HCT116 (cell line): ENCODE measurements at regions not wholly inside any gene's neighbourhood (a gene's known extent, or its start where the extent isn't known, plus 50 kb on each side); places are given as distances from the start of the nearest gene placed in this dataset.

Source experiments
- ATAC-seq: fragments of 200-7000 bp; cut with Tn5 transposase; 2 replicates; pipeline ENCODE4 v1.9.1; 2020; ENCODE audit warnings: mild to moderate bottlenecking, moderate library complexity
- BruUV-seq: library from RNA; stranded (reverse); fragments of 400-500 nt; replicated peaks from 2 replicates; lab custom pipeline; 2021; lab: Mats Ljungman, UMichigan
- CTCF ChIA-PET: fragments of 300-600 bp; sonication (Branson Sonifier 250); formaldehyde crosslinking; loops from one replicate; lab custom pipeline; 2021; ENCODE audit warnings: antibody characterized with exemption; lab: Charles Lee
- POLR2A ChIA-PET: fragments of 300-600, 350-600 bp; sonication (Branson Sonifier 250); formaldehyde crosslinking; loops from one replicate; lab custom pipeline; 2021; ENCODE audit warnings: antibody characterized with exemption; lab: Charles Lee
- RAD21 ChIA-PET, 2 experiments: fragments of 300-600 bp; sonication (Branson Sonifier 250); formaldehyde crosslinking; loops; one replicate each; lab custom pipeline; 2023; ENCODE audit warnings: low total read pairs in 2 of 2; ENCODE audit not compliant: uncharacterized antibody in 2 of 2, unreplicated experiment in 2 of 2, low non-redundant PET in 1 of 2; lab: Charles Lee
- DNase-seq: peaks from one replicate; pipeline ENCODE4 v3.0.0-alpha.2; 2010; ENCODE audit warnings: low read depth, low spot score
- H2AFZ ChIP-seq: fragments of 200-600 bp; shearing (Covaris generic), sonication (generic); 2 replicates; pipeline ENCODE4 v1.6.1; 2017; ENCODE audit warnings: low read depth, mixed run types, mixed read lengths, antibody characterized with exemption, low read length; ENCODE audit not compliant: poor library complexity, severe bottlenecking
- H3K27ac ChIP-seq: 2 replicates; pipeline ENCODE4 v1.5.1; 2012; ENCODE audit warnings: low read depth, low read length
- H3K27me3 ChIP-seq: fragments of 200-600 bp; sonication (generic); 2 replicates; pipeline ENCODE4 v1.6.1; 2016; ENCODE audit warnings: mixed run types, low read length, mixed read lengths; ENCODE audit not compliant: insufficient read depth
- H3K36me3 ChIP-seq, 2 experiments: fragments of 200-500 bp in 1 of 2; fragments of 200-600 bp in 1 of 2; sonication (Bioruptor generic) in 1 of 2; sonication (generic) in 1 of 2; 2 replicates each; pipeline versions ENCODE4 v1.5.1 to v1.6.1; 2014 to 2016; ENCODE audit warnings: low read length in 2 of 2, inconsistent platforms in 1 of 2, mixed read lengths in 1 of 2, mixed run types in 1 of 2; ENCODE audit not compliant: insufficient read depth in 2 of 2, control insufficient read depth in 1 of 2
- H3K4me1 ChIP-seq, 2 experiments: fragments of 200-600 bp in 1 of 2; sonication (generic) in 1 of 2; 2 replicates each; pipeline versions ENCODE4 v1.5.1 to v1.6.1; 2012 to 2017; ENCODE audit warnings: low read length in 2 of 2, inconsistent platforms in 1 of 2, mild to moderate bottlenecking in 1 of 2, mixed read lengths in 1 of 2, mixed run types in 1 of 2, moderate library complexity in 1 of 2; ENCODE audit not compliant: insufficient read depth in 2 of 2, control insufficient read depth in 1 of 2
- H3K4me2 ChIP-seq: fragments of 200-600 bp; sonication (generic); 2 replicates; pipeline ENCODE4 v1.6.1; 2017; ENCODE audit warnings: mixed run types, low read length, mixed read lengths
- H3K4me3 ChIP-seq, 2 experiments: fragments of 200-600 bp in 1 of 2; sonication (generic) in 1 of 2; replicated peaks in 1 of 2; 2 replicates each; pipeline ENCODE4 v1.5.1; 2011 to 2016; ENCODE audit warnings: low read length in 2 of 2, control low read depth in 1 of 2, low read depth in 1 of 2, mild to moderate bottlenecking in 1 of 2, mixed read lengths in 1 of 2, mixed run types in 1 of 2
- H3K79me2 ChIP-seq: fragments of 200-600 bp; sonication (generic); 2 replicates; pipeline ENCODE4 v1.6.1; 2017; ENCODE audit warnings: mild to moderate bottlenecking, mixed run types, low read length, moderate library complexity, mixed read lengths; ENCODE audit not compliant: insufficient read depth
- H3K9ac ChIP-seq: fragments of 200-600 bp; sonication (generic); 2 replicates; pipeline ENCODE4 v1.6.1; 2016; ENCODE audit warnings: low read length, mixed read lengths
- H3K9me2 ChIP-seq: fragments of 200-600 bp; sonication (generic), shearing (Covaris generic); 2 replicates; pipeline ENCODE4 v1.6.1; 2017; ENCODE audit warnings: mixed run types, mild to moderate bottlenecking, moderate library complexity; ENCODE audit not compliant: insufficient read depth
- H3K9me3 ChIP-seq, 2 experiments: fragments of 200-500 bp in 1 of 2; fragments of 200-600 bp in 1 of 2; sonication (Bioruptor generic) in 1 of 2; sonication (generic) in 1 of 2; 2 replicates each; pipeline ENCODE4 v1.6.1; 2014 to 2017; ENCODE audit warnings: low read length in 2 of 2, mixed read lengths in 2 of 2, inconsistent platforms in 1 of 2, low read depth in 1 of 2, mild to moderate bottlenecking in 1 of 2, mixed run types in 1 of 2, moderate library complexity in 1 of 2; ENCODE audit not compliant: control insufficient read depth in 1 of 2, insufficient read depth in 1 of 2
- H4K20me1 ChIP-seq: fragments of 200-600 bp; sonication (generic), shearing (Covaris generic); 2 replicates; pipeline ENCODE4 v1.6.1; 2017; ENCODE audit warnings: mixed run types, mild to moderate bottlenecking, moderate library complexity; ENCODE audit not compliant: insufficient read depth
- CBX3 ChIP-seq: IDR thresholded peaks from 2 replicates; pipeline ENCODE4 v1.6.1; 2012; ENCODE audit warnings: low read depth
- CEBPB ChIP-seq: IDR thresholded peaks from 2 replicates; pipeline ENCODE4 v1.6.1; 2012; ENCODE audit warnings: low read depth
- EGR1 ChIP-seq: IDR thresholded peaks from 2 replicates; pipeline ENCODE4 v1.6.1; 2012; ENCODE audit warnings: low read depth
- ELF1 ChIP-seq: IDR thresholded peaks from 2 replicates; pipeline ENCODE4 v1.6.1; 2012; ENCODE audit warnings: low read depth, borderline replicate concordance
- EZH2 ChIP-seq: fragments of 200-600 bp; sonication (generic); IDR thresholded peaks from 2 replicates; pipeline ENCODE4 v1.6.1; 2017; ENCODE audit warnings: antibody characterized with exemption, mixed run types
- FOSL1 ChIP-seq: IDR thresholded peaks from 2 replicates; pipeline ENCODE4 v1.6.1; 2012; ENCODE audit warnings: low read depth
- POLR2A ChIP-seq: IDR thresholded peaks from 2 replicates; pipeline ENCODE4 v1.7.0; 2011; ENCODE audit warnings: borderline replicate concordance; ENCODE audit not compliant: insufficient read depth, insufficient read length; ENCODE audit errors: extremely low read depth
- SIN3A ChIP-seq: IDR thresholded peaks from 2 replicates; pipeline ENCODE4 v1.6.1; 2012; ENCODE audit warnings: low read depth
- SP1 ChIP-seq: IDR thresholded peaks from 2 replicates; pipeline ENCODE4 v1.6.1; 2012; ENCODE audit warnings: low read depth
- ZFX ChIP-seq: fragments of 450-650 bp; IDR thresholded peaks from 2 replicates; pipeline ENCODE4 v1.6.1; 2017
- ZNF274 ChIP-seq: fragments of 200-500 bp; sonication (Bioruptor generic); IDR thresholded peaks from 2 replicates; pipeline ENCODE4 v1.6.1; 2014; ENCODE audit warnings: mild to moderate bottlenecking, low read depth, low read length, inconsistent platforms
- intact Hi-C: fragments of 100-400 bp; cut with micrococcal nuclease; formaldehyde crosslinking; loops from 2 replicates; pipeline ENCODE4 v1.10.0; 2022
- TF ChIP-seq, protein P1 (sequence below): IDR thresholded peaks from 2 replicates; pipeline ENCODE4 v1.6.1; 2012; ENCODE audit warnings: low read depth
- TF ChIP-seq, protein P2 (sequence below), 3 experiments: fragments of 200-600 bp in 1 of 3; sonication (generic) in 1 of 3; IDR thresholded peaks in 2 of 3; conservative IDR thresholded peaks in 1 of 3; 2 replicates each; pipeline ENCODE4 v1.5.1; 2012 to 2017; ENCODE audit warnings: low read depth in 2 of 3, low read length in 2 of 3, antibody characterized with exemption in 1 of 3, borderline replicate concordance in 1 of 3, control low read depth in 1 of 3, mild to moderate bottlenecking in 1 of 3, mixed read lengths in 1 of 3, mixed run types in 1 of 3, moderate library complexity in 1 of 3; ENCODE audit not compliant: insufficient read depth in 1 of 3
- TF ChIP-seq, protein P3 (sequence below): IDR thresholded peaks from 2 replicates; pipeline ENCODE4 v1.6.1; 2011; ENCODE audit warnings: mild to moderate bottlenecking, low read length, moderate library complexity; ENCODE audit not compliant: insufficient replicate concordance; ENCODE audit errors: extremely low read depth

DNA sequence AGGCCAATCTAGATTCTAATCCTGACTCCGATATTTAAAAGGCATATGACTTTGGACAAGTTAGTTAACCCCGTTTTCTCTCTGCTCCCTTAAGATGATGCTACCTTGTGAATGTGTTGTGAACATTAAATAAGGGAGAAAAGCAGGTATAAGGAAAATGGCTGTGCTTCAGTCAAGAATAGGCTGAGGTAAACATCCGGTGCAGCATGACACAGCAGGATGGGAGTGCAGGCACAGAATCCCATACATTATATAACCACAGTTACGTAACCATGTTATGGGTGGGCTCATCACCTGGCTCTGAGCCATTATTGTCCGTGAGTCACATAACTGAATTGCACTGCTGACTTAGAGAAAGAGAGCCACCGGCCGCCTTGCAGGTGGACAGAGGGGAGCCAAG, 382.2 kb upstream of the ANO5 start:
- RAD21 ChIA-PET = no interaction called here
- peaks cover 4 to 30% of the 10 kb centered on the region in 2 experiments; a peak in 2 of 4 replicates for H3K9me3 ChIP-seq

DNA sequence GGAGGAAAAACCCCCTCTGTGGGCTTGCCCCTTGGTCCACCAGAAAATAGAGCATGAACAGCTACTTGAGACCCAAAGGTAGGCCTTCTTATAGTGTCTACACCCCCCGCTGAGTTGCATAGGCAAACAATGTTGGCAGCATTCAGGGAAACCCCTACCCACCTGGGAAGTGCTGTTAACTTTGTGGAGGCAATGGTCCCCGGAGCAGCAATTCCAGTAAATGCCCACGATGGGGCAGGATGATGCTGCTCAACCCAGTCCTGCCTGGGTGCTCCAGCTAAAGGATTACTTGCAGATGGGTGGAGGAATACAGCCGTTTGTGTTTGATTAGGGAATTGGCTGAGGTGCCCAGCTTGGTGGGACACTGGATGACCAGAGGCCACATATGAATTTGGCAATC, 381.3 kb upstream of the ANO5 start:
- peaks cover 4 to 30% of the 10 kb centered on the region in 2 experiments; a peak in 2 of 4 replicates for H3K9me3 ChIP-seq
- ChIA-PET RAD21 (no interaction called here), CTCF (no interaction called here), POLR2A (no interaction called here)
- no peaks in the 10 kb centered on the region for H3K36me3 ChIP-seq
- no peaks in the 10 kb centered on the region for H3K9me2 ChIP-seq
- no peaks in the 10 kb centered on the region for H3K27me3 ChIP-seq
- no peak for DNase-seq
- H3K4me3 ChIP-seq = no peak overlapping the region
- no peak for ATAC-seq
- H2AFZ ChIP-seq = no peak overlapping the region
- H3K4me1 ChIP-seq = no peaks in the 10 kb centered on the region
- no peak overlapping the region for H3K27ac ChIP-seq
- intact Hi-C loops = no loop called here
- H3K9ac ChIP-seq = no peak overlapping the region
- H3K79me2 ChIP-seq = no peaks in the 10 kb centered on the region
- H3K4me2 ChIP-seq = no peak overlapping the region
- BruUV-seq = no TSS peak
- H4K20me1 ChIP-seq = no peaks in the 10 kb centered on the region
- TF ChIP-seq EZH2 (no peak), EGR1 (no peak), SIN3A (no peak), ZFX (no peak), FOSL1 (no peak), CBX3 (no peak), CEBPB (no peak), ELF1 (no peak), ZNF274 (no peak), SP1 (no peak)
- TF ChIP-seq, protein P1, sequence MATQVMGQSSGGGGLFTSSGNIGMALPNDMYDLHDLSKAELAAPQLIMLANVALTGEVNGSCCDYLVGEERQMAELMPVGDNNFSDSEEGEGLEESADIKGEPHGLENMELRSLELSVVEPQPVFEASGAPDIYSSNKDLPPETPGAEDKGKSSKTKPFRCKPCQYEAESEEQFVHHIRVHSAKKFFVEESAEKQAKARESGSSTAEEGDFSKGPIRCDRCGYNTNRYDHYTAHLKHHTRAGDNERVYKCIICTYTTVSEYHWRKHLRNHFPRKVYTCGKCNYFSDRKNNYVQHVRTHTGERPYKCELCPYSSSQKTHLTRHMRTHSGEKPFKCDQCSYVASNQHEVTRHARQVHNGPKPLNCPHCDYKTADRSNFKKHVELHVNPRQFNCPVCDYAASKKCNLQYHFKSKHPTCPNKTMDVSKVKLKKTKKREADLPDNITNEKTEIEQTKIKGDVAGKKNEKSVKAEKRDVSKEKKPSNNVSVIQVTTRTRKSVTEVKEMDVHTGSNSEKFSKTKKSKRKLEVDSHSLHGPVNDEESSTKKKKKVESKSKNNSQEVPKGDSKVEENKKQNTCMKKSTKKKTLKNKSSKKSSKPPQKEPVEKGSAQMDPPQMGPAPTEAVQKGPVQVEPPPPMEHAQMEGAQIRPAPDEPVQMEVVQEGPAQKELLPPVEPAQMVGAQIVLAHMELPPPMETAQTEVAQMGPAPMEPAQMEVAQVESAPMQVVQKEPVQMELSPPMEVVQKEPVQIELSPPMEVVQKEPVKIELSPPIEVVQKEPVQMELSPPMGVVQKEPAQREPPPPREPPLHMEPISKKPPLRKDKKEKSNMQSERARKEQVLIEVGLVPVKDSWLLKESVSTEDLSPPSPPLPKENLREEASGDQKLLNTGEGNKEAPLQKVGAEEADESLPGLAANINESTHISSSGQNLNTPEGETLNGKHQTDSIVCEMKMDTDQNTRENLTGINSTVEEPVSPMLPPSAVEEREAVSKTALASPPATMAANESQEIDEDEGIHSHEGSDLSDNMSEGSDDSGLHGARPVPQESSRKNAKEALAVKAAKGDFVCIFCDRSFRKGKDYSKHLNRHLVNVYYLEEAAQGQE = no peak
- TF ChIP-seq, protein P2, sequence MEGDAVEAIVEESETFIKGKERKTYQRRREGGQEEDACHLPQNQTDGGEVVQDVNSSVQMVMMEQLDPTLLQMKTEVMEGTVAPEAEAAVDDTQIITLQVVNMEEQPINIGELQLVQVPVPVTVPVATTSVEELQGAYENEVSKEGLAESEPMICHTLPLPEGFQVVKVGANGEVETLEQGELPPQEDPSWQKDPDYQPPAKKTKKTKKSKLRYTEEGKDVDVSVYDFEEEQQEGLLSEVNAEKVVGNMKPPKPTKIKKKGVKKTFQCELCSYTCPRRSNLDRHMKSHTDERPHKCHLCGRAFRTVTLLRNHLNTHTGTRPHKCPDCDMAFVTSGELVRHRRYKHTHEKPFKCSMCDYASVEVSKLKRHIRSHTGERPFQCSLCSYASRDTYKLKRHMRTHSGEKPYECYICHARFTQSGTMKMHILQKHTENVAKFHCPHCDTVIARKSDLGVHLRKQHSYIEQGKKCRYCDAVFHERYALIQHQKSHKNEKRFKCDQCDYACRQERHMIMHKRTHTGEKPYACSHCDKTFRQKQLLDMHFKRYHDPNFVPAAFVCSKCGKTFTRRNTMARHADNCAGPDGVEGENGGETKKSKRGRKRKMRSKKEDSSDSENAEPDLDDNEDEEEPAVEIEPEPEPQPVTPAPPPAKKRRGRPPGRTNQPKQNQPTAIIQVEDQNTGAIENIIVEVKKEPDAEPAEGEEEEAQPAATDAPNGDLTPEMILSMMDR (IDR thresholded peaks at IDR 0.05 in 2 of 3, conservative IDR thresholded peaks at IDR 0.05 in 1 of 3; ENCODE audit: borderline replicate concordance in 1 of 3, insufficient read depth in 1 of 3, low read depth in 2 of 3, low read length in 2 of 3) = no peak
- TF ChIP-seq, protein P3, sequence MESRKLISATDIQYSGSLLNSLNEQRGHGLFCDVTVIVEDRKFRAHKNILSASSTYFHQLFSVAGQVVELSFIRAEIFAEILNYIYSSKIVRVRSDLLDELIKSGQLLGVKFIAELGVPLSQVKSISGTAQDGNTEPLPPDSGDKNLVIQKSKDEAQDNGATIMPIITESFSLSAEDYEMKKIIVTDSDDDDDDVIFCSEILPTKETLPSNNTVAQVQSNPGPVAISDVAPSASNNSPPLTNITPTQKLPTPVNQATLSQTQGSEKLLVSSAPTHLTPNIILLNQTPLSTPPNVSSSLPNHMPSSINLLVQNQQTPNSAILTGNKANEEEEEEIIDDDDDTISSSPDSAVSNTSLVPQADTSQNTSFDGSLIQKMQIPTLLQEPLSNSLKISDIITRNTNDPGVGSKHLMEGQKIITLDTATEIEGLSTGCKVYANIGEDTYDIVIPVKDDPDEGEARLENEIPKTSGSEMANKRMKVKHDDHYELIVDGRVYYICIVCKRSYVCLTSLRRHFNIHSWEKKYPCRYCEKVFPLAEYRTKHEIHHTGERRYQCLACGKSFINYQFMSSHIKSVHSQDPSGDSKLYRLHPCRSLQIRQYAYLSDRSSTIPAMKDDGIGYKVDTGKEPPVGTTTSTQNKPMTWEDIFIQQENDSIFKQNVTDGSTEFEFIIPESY = no peak

More for the DNA sequence above, 382.2 kb upstream of the ANO5 start:
- no peak overlapping the region for H3K4me2 ChIP-seq
- ChIA-PET CTCF (no interaction called here), POLR2A (no interaction called here)
- no peak overlapping the region for H3K27ac ChIP-seq
- no TSS peak for BruUV-seq
- ATAC-seq = no peak
- no peak for DNase-seq
- no peak overlapping the region for H3K4me3 ChIP-seq
- H3K9ac ChIP-seq = no peak overlapping the region
- no peaks in the 10 kb centered on the region for H3K36me3 ChIP-seq
- no peaks in the 10 kb centered on the region for H3K27me3 ChIP-seq
- TF ChIP-seq POLR2A = no peak
- TF ChIP-seq CBX3 = no peak
- H3K9me2 ChIP-seq = no peaks in the 10 kb centered on the region
- H3K4me1 ChIP-seq = no peaks in the 10 kb centered on the region
- intact Hi-C loops = no loop called here
- no peaks in the 10 kb centered on the region for H4K20me1 ChIP-seq
- no peaks in the 10 kb centered on the region for H3K79me2 ChIP-seq
- no peak overlapping the region for H2AFZ ChIP-seq
